Upper lobe of left lung (tissue), 6 donors: ENCODE measurements at regions not wholly inside any gene's neighbourhood (a gene's known extent, or its start where the extent isn't known, plus 50 kb on each side); places are given as distances from the start of the nearest gene placed in this dataset.

Experiments used
- ATAC-seq, 2 donors: fragments of 200-7000 bp; cut with Tn5 transposase; one replicate each; pipeline ENCODE4 v1.9.1; 2022; ENCODE audit warnings: mild to moderate bottlenecking in 2 of 2, moderate library complexity in 2 of 2; ENCODE audit not compliant: low FRiP score in 2 of 2
- DNase-seq, 2 donors: peaks; one replicate each; pipeline ENCODE4 v3.0.0-alpha.2; 2019 to 2020
- H3K27ac ChIP-seq, 4 donors: fragments of 200-600 bp; sonication (generic); one replicate each; pipeline ENCODE4 v1.5.1; 2016 to 2019
- H3K27me3 ChIP-seq, 4 donors: fragments of 200-600 bp; sonication (generic); one replicate each; pipeline ENCODE4 v1.5.1; 2017 to 2019
- H3K36me3 ChIP-seq, 4 donors: fragments of 200-600 bp; sonication (generic); one replicate each; pipeline ENCODE4 v1.5.1; 2016 to 2019
- H3K4me1 ChIP-seq, 4 donors: fragments of 200-600 bp; sonication (generic); one replicate each; pipeline ENCODE4 v1.5.1; 2018 to 2019
- H3K4me3 ChIP-seq, 4 donors: fragments of 200-600 bp; sonication (generic); one replicate each; pipeline ENCODE4 v1.5.1; 2017 to 2019; ENCODE audit warnings: mild to moderate bottlenecking in 2 of 4, moderate library complexity in 1 of 4
- H3K9me3 ChIP-seq, 4 donors: fragments of 200-600 bp; sonication (generic); one replicate each; pipeline ENCODE4 v1.5.1; 2018 to 2019
- CTCF ChIP-seq, 6 experiments: fragments of 450-650 bp in 4 of 6; fragments of 200-600 bp in 2 of 6; sonication (generic) in 2 of 6; IDR thresholded peaks; one replicate each; pipeline ENCODE4 v1.5.1; 2016 to 2019; ENCODE audit warnings: antibody characterized with exemption in 6 of 6
- EP300 ChIP-seq, 4 donors: sonication (generic); formaldehyde crosslinking; IDR thresholded peaks; one replicate each; pipeline ENCODE4 v1.5.1; 2017; ENCODE audit warnings: antibody characterized with exemption in 4 of 4, control low read depth in 2 of 4
- POLR2A ChIP-seq, 4 donors: fragments of 450-650 bp; IDR thresholded peaks; one replicate each; pipeline ENCODE4 v1.5.1; 2016 to 2017; ENCODE audit warnings: antibody characterized with exemption in 4 of 4, mild to moderate bottlenecking in 2 of 4
- POLR2AphosphoS5 ChIP-seq, 2 donors: sonication (generic); formaldehyde crosslinking; IDR thresholded peaks; one replicate each; pipeline ENCODE4 v1.5.1; 2017; ENCODE audit warnings: antibody characterized with exemption in 2 of 2
- WGBS, 2 donors: methylation state at CpG; one replicate each; pipeline ENCODE4 v1.1.5; 2017 to 2018; 5-methylcytosine and 5-hydroxymethylcytosine counted together
- donor health status: DM: no; HTN: no; CAD: no; lungs with moderate emphysema.
- donor health status: DM: no; HTN: yes; CAD: no; lungs with severe emphysema.

- DNase-seq = no peak
- Histone ChIP-seq H3K27ac (no peak overlapping the region), H3K4me3 (no peak overlapping the region), H3K9me3 (no peaks in the 10 kb centered on the region), H3K27me3 (no peaks in the 10 kb centered on the region), H3K4me1 (no peaks in the 10 kb centered on the region), H3K36me3 (no peaks in the 10 kb centered on the region)
- ATAC-seq = no peak
- no peak for TF ChIP-seq CTCF (IDR thresholded peaks at IDR 0.05)
- no peak for TF ChIP-seq EP300 (IDR thresholded peaks at IDR 0.05)
- TF ChIP-seq POLR2AphosphoS5 (IDR thresholded peaks at IDR 0.05) = no peak
- TF ChIP-seq POLR2A (IDR thresholded peaks at IDR 0.05) = no peak
- 64 to 71% methylated on average over 2 of the region's 2 CpGs for WGBS, 2 donors
These were observed 95.2 kb upstream of the GULP1 start for GRCh38 chr2:188196343-188197008.

- DNase-seq (no peak), ATAC-seq (no peak)
- H3K9me3 ChIP-seq = no peaks in the 10 kb centered on the region
- H3K27me3 ChIP-seq = no peaks in the 10 kb centered on the region
- no peaks in the 10 kb centered on the region for H3K36me3 ChIP-seq
- 80 to 87% methylated on average over 3 of the region's 3 CpGs for WGBS, 2 donors
- TF ChIP-seq POLR2AphosphoS5 (IDR thresholded peaks at IDR 0.05) = no peak
- TF ChIP-seq CTCF (IDR thresholded peaks at IDR 0.05) = no peak
- TF ChIP-seq POLR2A (IDR thresholded peaks at IDR 0.05) = no peak
- TF ChIP-seq EP300 (IDR thresholded peaks at IDR 0.05) = no peak
- H3K4me3 ChIP-seq = no peak overlapping the region
- no peak overlapping the region for H3K27ac ChIP-seq
- H3K4me1 ChIP-seq = no peaks in the 10 kb centered on the region
These were observed 92.0 kb upstream of the GULP1 start for GRCh38 chr2:188199716-188200128.

GRCh38 chr2:188201639-188202038, 90.0 kb upstream of the GULP1 start:
- Histone ChIP-seq H3K4me3 (no peak overlapping the region), H3K9me3 (no peaks in the 10 kb centered on the region), H3K36me3 (no peaks in the 10 kb centered on the region), H3K4me1 (no peaks in the 10 kb centered on the region), H3K27me3 (no peaks in the 10 kb centered on the region), H3K27ac (no peak overlapping the region)
- ATAC-seq (no peak), DNase-seq (no peak)
- TF ChIP-seq CTCF (IDR thresholded peaks at IDR 0.05) = no peak
- no peak for TF ChIP-seq EP300 (IDR thresholded peaks at IDR 0.05)
- no peak for TF ChIP-seq POLR2A (IDR thresholded peaks at IDR 0.05)
- no peak for TF ChIP-seq POLR2AphosphoS5 (IDR thresholded peaks at IDR 0.05)
- 90 to 97% methylated on average over 2 of the region's 2 CpGs for WGBS, 2 donors

- no peaks in the 10 kb centered on the region for H3K36me3 ChIP-seq
- WGBS, 2 donors = 85 to 94% methylated on average over 1 of the region's 1 CpG
- no peak for DNase-seq
- H3K4me3 ChIP-seq = no peak overlapping the region
- no peaks in the 10 kb centered on the region for H3K27me3 ChIP-seq
- no peak overlapping the region for H3K27ac ChIP-seq
- H3K9me3 ChIP-seq = no peaks in the 10 kb centered on the region
- TF ChIP-seq POLR2A (IDR thresholded peaks at IDR 0.05) (no peak), EP300 (IDR thresholded peaks at IDR 0.05) (no peak), CTCF (IDR thresholded peaks at IDR 0.05) (no peak), POLR2AphosphoS5 (IDR thresholded peaks at IDR 0.05) (no peak)
- H3K4me1 ChIP-seq = no peaks in the 10 kb centered on the region
- no peak for ATAC-seq
These were observed 88.9 kb upstream of the GULP1 start for GRCh38 chr2:188202777-188203176.

- Histone ChIP-seq H3K27ac (no peak overlapping the region), H3K4me3 (no peak overlapping the region), H3K27me3 (no peaks in the 10 kb centered on the region), H3K36me3 (no peaks in the 10 kb centered on the region), H3K4me1 (no peaks in the 10 kb centered on the region), H3K9me3 (no peaks in the 10 kb centered on the region)
- no peak for ATAC-seq
- 89 to 93% methylated on average over 2 of the region's 2 CpGs for WGBS, 2 donors
- no peak for DNase-seq
- TF ChIP-seq POLR2AphosphoS5 (IDR thresholded peaks at IDR 0.05) (no peak), POLR2A (IDR thresholded peaks at IDR 0.05) (no peak), EP300 (IDR thresholded peaks at IDR 0.05) (no peak), CTCF (IDR thresholded peaks at IDR 0.05) (no peak)
These were observed 87.9 kb upstream of the GULP1 start for GRCh38 chr2:188203776-188204175.
